ENCODE measurements at regions not wholly inside any gene's neighbourhood (a gene's known extent, or its start where the extent isn't known, plus 50 kb on each side); places are given as distances from the start of the nearest gene placed in this dataset.
A peak's percentile ranks its signal among the peaks of the same experiment; 100 is the strongest.
"Not testable (repeated sequence)": the region's sequence is repeated elsewhere in the genome, so short reads cannot be mapped to it uniquely, and the experiment has no call there.

GRCh38 chr10:2920637-2921036 is 146.7 kb upstream of the PFKP start:
- DNase-seq (ENCODE audit: low read depth): no peak

DNA sequence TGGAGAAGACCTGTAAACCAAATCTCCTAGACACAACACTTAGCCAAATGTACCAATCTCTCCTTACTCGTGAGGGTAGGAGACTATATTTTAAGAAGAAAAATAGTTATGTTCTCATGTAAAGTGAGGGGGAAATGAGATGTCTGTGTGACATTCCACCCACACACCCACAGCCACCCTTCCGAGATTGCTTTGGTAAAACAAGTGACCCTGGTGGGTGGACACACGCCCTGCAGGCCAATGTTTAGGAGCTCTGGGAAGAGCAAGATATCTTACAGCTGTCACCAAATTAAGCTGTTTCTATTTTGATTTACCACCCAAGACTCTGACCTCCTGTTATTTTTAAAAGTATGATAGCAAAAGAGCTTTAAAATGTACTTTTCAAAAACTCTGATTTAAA is 147.2 kb upstream of the PFKP start:
- DNase-seq (ENCODE audit: low read depth): no peak

DNA sequence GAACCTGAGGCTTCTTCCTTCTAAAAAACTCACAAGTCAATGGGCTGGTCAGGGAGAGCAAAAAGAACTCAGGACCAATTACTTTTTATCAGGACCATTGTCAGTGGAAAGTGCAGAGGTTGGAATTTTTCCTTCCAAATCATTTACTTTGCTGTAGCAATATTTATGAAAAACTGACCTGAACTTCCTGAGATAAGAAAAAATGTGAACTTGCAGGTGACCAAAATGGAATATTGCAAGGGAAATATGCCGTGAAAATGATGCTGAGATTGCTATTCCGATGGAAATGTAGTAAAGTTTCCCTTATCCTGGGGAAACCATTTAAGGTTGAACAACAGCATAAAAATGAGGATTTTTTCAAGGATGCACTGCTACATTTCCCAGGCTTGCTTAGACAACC is 148.3 kb upstream of the PFKP start:
- no peak for DNase-seq (ENCODE audit: low read depth)

GRCh38 chr10:2918489-2918888 is 148.9 kb upstream of the PFKP start:
- no peak for DNase-seq (ENCODE audit: low read depth)

DNA sequence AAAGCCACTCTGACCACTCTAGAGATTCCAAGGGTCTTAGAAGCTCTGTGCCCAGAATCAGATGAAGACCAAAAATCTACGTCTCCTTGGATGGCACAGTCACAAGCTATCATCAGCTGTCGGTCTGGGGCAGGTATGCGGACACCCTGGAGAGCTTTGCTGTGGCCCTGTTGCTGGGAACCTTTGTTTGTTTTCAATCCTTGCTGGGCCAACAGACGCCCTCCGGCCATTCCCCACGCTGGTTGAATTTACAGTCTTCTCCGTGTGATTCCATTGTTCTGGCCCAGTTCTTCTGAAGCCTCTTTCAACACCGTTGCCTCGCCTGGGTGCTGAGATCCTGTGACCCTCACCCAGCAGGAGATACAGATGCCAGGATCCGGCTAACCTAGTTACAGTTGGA is 149.4 kb upstream of the PFKP start:
- DNase-seq (ENCODE audit: low read depth): no peak

DNA sequence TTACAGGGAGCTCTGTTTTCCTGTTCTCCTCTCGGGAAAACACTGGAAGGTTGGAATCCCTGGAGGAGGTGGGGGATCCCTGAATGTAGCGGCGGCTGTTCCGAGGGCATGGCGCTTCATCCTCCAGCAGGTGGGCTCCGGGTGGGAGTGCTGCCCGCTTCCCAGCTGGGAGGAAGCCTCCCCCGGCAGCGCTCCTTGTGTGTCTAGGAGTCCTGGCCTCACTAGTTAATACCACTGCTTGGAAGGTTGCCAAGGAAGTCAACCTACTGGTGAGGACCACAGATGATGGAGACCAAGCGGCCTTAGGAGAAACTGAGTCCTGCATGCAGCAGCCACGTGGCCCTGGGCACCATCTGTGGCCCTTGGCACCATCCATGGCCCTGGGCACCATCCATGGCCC is 151.9 kb upstream of the PFKP start:
- DNase-seq (ENCODE audit: low read depth): no peak

- no peak for DNase-seq (ENCODE audit: low read depth)
These were observed 152.6 kb upstream of the PFKP start for GRCh38 chr10:2914741-2915140.

GRCh38 chr10:2913474-2913873 is 153.9 kb upstream of the PFKP start:
- no peak for DNase-seq (ENCODE audit: low read depth)

DNA sequence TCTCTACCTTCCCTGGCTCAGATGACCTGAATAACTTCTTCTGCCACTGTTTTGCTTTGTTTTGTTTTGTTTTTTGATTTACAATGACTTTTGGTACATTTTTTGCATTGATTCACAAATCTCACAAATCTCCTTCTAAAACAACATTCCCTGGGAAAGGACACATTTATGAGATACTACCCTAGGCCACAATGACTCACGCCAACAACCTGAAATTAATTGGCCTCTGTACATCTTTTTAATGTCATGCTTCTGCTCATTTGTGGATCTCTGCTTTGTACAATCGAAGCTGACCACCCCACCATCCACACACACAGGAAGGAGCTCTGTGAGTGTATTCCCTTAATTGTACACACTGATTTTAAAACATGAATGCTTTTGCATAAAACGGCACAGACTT is 156.7 kb upstream of the PFKP start:
- DNase-seq (ENCODE audit: low read depth): no peak

DNA sequence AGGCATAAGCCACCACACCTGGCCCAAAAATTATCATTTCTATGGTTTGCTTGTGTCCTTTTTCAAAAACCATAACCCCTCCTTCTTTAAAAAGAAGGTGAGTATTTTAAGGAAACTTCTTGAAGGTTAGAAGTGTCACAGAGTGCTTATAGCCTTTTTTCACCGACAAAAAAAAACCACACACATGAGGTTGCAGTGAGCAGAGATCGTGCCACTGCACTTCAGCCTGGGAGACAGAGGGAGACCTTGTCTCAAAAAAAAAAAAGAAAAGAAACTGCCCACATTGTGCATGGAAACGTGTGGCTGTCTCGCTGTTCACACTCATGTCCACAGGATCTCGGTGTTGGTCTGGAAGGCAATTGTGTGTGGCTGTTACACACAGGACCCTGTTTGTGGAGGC is 157.4 kb upstream of the PFKP start:
- no peak for DNase-seq (ENCODE audit: low read depth)

- peak; percentile 46 for DNase-seq (ENCODE audit: low read depth)
These were observed 158.3 kb upstream of the PFKP start for GRCh38 chr10:2908851-2909630.

DNA sequence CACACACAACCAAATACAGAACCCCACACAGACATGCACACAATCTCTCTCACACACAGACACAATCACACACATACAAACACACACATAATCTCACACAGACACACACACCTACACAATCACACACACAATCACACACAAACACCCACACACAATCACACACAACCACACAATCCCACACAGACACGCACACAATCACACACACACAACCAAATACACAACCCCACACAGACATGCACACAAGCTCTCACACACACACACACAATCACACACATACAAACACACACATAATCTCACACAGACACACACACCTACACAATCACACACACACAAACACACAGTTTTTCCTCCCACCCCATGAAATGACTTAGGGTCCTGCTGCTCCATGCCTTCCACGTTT is 160.4 kb upstream of the PFKP start:
- no peak for DNase-seq (ENCODE audit: low read depth)

DNA sequence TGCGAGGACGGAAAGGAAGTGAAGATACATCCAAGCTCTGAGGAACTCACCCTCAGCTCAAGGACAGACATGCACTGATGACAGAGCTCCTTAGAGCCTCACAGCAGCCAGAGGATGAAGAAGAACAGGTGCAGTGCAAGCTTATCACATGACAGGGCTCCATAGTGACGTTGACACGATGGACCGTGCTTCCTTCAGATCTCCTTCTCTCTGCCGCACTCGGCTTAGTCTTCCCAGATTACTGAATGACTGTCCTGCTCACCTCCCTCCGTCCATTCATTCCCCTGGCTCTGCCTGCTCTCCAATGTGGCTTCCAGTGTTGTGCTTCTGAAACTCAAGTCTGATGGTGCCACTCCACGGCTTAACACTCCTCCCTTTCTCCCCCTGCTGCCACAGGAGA is 161.5 kb upstream of the PFKP start:
- no peak for DNase-seq (ENCODE audit: low read depth)

DNA sequence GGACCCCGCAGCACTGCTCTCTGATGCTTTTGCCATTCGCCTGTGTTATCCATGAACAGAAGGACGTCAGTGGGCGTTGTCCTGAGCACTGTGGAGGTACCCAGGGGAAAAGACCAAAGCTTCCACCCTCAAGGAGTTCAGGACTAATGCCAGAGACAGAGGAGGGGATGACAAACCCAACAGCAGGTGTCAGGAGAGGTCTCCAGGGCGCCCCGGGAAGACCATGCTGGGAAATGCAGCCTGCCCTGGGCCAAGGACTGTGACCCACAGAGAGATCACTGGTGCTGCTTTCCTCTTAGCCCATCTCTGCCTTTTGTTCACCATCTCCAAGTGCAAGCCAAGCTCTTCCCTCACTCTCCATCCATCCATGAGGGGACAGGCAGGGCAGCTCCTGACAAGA is 166.8 kb upstream of the PFKP start:
- no peak for DNase-seq (ENCODE audit: low read depth)

DNA sequence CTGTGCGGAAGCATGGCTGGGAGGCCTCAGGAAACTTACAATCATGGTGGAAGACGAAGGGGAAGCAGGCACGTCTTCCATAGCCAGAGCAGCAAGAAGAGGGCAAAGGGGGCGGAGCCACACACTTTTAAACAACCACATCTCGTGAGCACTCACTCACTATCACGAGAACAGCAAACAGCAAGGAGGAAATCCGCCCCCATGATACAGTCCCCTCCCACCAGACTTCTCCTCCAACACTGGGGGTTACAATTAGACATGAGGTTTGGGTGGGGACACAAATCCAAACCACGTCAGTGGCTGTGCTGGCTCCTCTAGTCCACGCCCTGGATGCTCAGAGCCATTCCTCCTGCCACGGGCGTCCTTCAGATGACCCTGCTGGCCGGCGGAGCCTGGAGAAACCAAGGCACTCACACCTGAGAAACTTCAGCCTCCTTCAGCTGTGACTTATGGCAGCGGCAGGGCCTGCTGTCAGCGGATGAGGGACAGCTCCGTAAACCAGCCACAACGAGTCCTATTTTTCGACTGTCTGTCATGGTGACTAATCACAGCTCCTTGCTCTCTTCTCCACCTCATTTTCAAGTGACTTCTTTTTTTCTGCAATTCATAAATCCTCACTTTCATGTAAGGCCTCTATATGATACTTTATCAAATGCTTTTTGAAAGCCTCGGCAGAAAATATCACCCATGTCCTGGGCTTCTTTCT is 167.9 kb upstream of the PFKP start:
- no peak for DNase-seq (ENCODE audit: low read depth)

- DNase-seq (ENCODE audit: low read depth): no peak
These were observed 168.9 kb upstream of the PFKP start for GRCh38 chr10:2898509-2898860.

DNA sequence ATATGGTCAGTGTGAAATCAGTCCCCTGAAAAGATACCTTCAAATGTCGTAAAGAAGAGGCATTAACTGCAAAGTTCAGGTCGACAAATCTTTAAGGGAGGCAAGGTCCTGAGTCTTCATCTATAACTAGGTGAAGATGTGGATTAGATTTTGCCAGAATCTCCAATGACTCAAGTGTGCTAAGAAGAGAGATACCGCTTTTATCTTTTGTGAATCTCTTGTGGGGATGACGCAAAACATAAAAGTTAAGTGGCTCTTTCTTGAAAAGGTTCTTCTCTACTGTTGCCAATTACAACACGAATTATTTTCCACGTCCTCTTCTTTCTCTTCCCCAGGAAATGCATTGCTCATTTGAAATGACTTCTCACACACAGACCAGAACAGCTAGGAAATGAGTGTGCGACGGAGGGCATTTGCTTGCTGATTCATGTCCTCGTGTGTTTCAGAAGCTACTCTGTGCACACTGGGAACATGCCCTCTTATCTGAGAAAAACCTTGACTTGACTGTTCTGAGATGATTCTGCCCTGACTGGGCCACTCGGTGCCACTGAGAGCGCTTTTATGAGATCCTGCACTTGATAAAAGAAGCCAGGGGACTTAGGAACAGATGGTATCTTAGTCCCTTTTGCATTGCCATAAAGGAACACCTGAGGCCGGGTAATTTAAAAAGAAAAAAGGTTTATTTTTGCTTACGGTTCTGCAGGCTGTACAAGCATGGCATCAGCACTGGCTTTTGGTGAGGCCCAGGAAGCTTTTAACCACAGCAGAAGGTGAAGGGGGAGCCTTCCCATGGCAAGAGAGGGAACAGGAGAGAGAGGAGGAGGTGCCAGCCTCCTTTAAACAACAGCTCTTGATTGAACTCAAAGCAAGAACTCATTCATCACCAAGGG is 169.5 kb upstream of the PFKP start:
- peak; percentile 79 for DNase-seq (ENCODE audit: low read depth)

DNA sequence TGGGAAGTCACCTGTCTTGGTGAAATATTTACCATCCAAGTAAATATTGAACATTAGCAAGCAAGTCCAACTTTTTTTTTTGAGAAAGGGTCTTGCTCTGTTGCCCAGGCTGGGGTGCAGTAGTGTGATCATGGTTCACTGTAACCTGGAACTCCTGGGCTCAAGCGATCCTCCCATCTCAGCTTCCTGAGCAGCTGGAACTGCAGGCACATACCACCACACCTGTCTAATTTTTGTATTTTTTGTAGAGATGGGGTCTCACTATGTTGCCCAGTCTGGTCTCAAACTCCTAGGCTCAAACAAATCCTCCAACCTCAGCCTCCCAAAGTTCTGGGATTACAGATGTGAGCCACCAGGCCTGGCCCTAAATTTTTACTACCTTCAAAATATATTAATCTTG is 171.0 kb upstream of the PFKP start:
- DNase-seq (ENCODE audit: low read depth): not testable (repeated sequence)

GRCh38 chr10:2895594-2896196 is 171.7 kb upstream of the PFKP start:
- no peak for DNase-seq (ENCODE audit: low read depth)

GRCh38 chr10:2893991-2894390 is 173.4 kb upstream of the PFKP start:
- DNase-seq (ENCODE audit: low read depth): no peak

- DNase-seq (ENCODE audit: low read depth): no peak
These were observed 174.0 kb upstream of the PFKP start for GRCh38 chr10:2893158-2893845.

DNA sequence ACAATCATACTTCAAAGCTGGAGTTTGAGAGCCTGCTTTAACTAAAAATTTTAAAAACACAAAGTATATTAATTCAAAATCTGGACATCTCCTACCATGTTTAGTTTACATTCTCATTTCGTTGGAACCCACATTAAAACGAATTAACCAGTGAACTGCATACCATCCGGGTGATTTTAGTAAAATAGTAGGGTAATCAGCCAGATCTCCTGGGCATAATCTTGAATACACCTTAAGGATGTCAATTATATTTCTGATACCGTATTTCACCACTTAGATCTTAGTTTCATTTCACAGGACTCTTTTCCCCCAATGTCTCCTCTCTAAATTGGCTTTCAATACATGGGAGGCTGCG is 175.6 kb upstream of the PFKP start:
- DNase-seq (ENCODE audit: low read depth): no peak
